H1 (cell line): ENCODE measurements at regions not wholly inside any gene's neighbourhood (a gene's known extent, or its start where the extent isn't known, plus 50 kb on each side); places are given as distances from the start of the nearest gene placed in this dataset.

Experiments
- CTCF ChIA-PET: fragments of 300-600 bp; sonication (Branson Sonifier 250); formaldehyde crosslinking; loops from one replicate; lab custom pipeline; 2021; ENCODE audit not compliant: partially characterized antibody; lab: Charles Lee
- POLR2A ChIA-PET: fragments of 300-600 bp; sonication (Branson Sonifier 250); formaldehyde crosslinking; loops from one replicate; lab custom pipeline; 2021; ENCODE audit warnings: inconsistent platforms; ENCODE audit not compliant: partially characterized antibody; lab: Charles Lee
- DNase-seq, 2 experiments: peaks; one replicate each; pipeline versions ENCODE4 v3.0.0 to v3.0.0-alpha.2; 2010 to 2022; ENCODE audit warnings: low spot score in 2 of 2, low read depth in 1 of 2, mixed read lengths in 1 of 2
- FAIRE-seq: peaks from 2 replicates; lab custom pipeline; 2011; peaks lifted over from hg19 to GRCh38; lab: Jason Lieb, UNC
- H2AFZ ChIP-seq: 2 replicates; pipeline ENCODE4 v1.8.1; 2012; ENCODE audit warnings: low read length, inconsistent platforms
- H2AK5ac ChIP-seq: 2 replicates; pipeline ENCODE4 v1.6.1; 2013; ENCODE audit warnings: low read depth, low read length
- H2BK120ac ChIP-seq: replicated peaks from 2 replicates; pipeline ENCODE3; 2013; ENCODE audit warnings: low read depth, low read length, inconsistent platforms
- H2BK12ac ChIP-seq: 2 replicates; pipeline ENCODE4 v1.6.1; 2013; ENCODE audit warnings: low read depth, low read length
- H2BK15ac ChIP-seq: 2 replicates; pipeline ENCODE4 v1.6.1; 2013; ENCODE audit warnings: low read length
- H2BK20ac ChIP-seq: 2 replicates; pipeline ENCODE4 v1.6.1; 2013; ENCODE audit warnings: low read length
- H2BK5ac ChIP-seq: 2 replicates; pipeline ENCODE4 v1.6.1; 2013; ENCODE audit warnings: low read depth, low read length
- H3K14ac ChIP-seq: 2 replicates; pipeline ENCODE4 v1.6.1; 2013; ENCODE audit warnings: inconsistent platforms; ENCODE audit not compliant: insufficient read length
- H3K18ac ChIP-seq: 2 replicates; pipeline ENCODE4 v1.6.1; 2013; ENCODE audit warnings: low read length; ENCODE audit errors: extremely low read depth
- H3K23ac ChIP-seq: 2 replicates; pipeline ENCODE4 v1.6.1; 2013; ENCODE audit warnings: inconsistent platforms; ENCODE audit not compliant: insufficient read length
- H3K23me2 ChIP-seq: 2 replicates; pipeline ENCODE4 v1.6.1; 2013; ENCODE audit warnings: low read depth, low read length
- H3K27ac ChIP-seq: 2 replicates; pipeline ENCODE4 v1.6.1; 2011; ENCODE audit warnings: low read depth, low read length, inconsistent platforms
- H3K27me3 ChIP-seq, 4 experiments: replicated peaks in 1 of 4; 1 replicate in 1 of 4; 2 replicates in 3 of 4; pipeline versions ENCODE4 v1.6.1 to v1.8.1; 2011 to 2013; ENCODE audit warnings: low read length in 3 of 4, mild to moderate bottlenecking in 3 of 4, inconsistent platforms in 2 of 4, mixed read lengths in 2 of 4, moderate library complexity in 1 of 4; ENCODE audit not compliant: control insufficient read depth in 3 of 4, insufficient read depth in 3 of 4; ENCODE audit errors: extremely low read depth in 1 of 4
- H3K36me3 ChIP-seq, 4 experiments: 2 replicates each; pipeline versions ENCODE4 v1.6.1 to v1.8.1; 2011 to 2013; ENCODE audit warnings: mild to moderate bottlenecking in 4 of 4, low read length in 3 of 4, moderate library complexity in 2 of 4, control low read depth in 1 of 4, inconsistent platforms in 1 of 4; ENCODE audit not compliant: insufficient read depth in 4 of 4, control insufficient read depth in 2 of 4
- H3K4ac ChIP-seq: replicated peaks from 2 replicates; pipeline ENCODE3; 2013; ENCODE audit warnings: low read length, low read depth, mixed read lengths, inconsistent platforms; ENCODE audit not compliant: insufficient read length
- H3K4me1 ChIP-seq, 4 experiments: replicated peaks in 1 of 4; 1 replicate in 1 of 4; 2 replicates in 3 of 4; pipeline versions ENCODE4 v1.6.1 to v1.8.1; 2011 to 2013; ENCODE audit warnings: low read length in 3 of 4, inconsistent platforms in 2 of 4, mixed read lengths in 1 of 4; ENCODE audit not compliant: insufficient read depth in 4 of 4, control insufficient read depth in 3 of 4
- H3K4me2 ChIP-seq, 2 experiments: 2 replicates each; pipeline versions ENCODE4 v1.6.1 to v1.8.1; 2011 to 2013; ENCODE audit warnings: low read depth in 2 of 2, low read length in 2 of 2, control low read depth in 1 of 2, inconsistent platforms in 1 of 2, mild to moderate bottlenecking in 1 of 2; ENCODE audit not compliant: insufficient read depth in 1 of 2
- H3K4me3 ChIP-seq, 4 experiments: fragments of 200-600, 300-600 bp in 1 of 4; sonication (generic), shearing (Covaris generic), sonication (Bioruptor Twin) in 1 of 4; 2 replicates each; pipeline versions ENCODE4 v1.5.1 to v1.8.1; 2011 to 2016; ENCODE audit warnings: low read length in 4 of 4, low read depth in 3 of 4, control low read depth in 2 of 4, inconsistent platforms in 2 of 4, mild to moderate bottlenecking in 2 of 4, mixed read lengths in 1 of 4, moderate library complexity in 1 of 4; ENCODE audit not compliant: insufficient read depth in 2 of 4; ENCODE audit errors: extremely low read depth in 1 of 4
- H3K56ac ChIP-seq: replicated peaks from 2 replicates; pipeline ENCODE3; 2013; ENCODE audit warnings: low read depth, mild to moderate bottlenecking, mixed read lengths, low read length, inconsistent platforms; ENCODE audit not compliant: insufficient read length
- H3K79me1 ChIP-seq: 2 replicates; pipeline ENCODE4 v1.6.1; 2013; ENCODE audit warnings: low read depth, low read length, control low read depth
- H3K79me2 ChIP-seq, 2 experiments: 2 replicates each; pipeline versions ENCODE4 v1.6.1 to v1.8.1; 2012 to 2013; ENCODE audit warnings: low read length in 2 of 2, mild to moderate bottlenecking in 2 of 2, inconsistent platforms in 1 of 2; ENCODE audit not compliant: insufficient read depth in 2 of 2, control insufficient read depth in 1 of 2
- H3K9ac ChIP-seq, 4 experiments: replicated peaks in 1 of 4; 1 replicate in 1 of 4; 2 replicates in 3 of 4; pipeline versions ENCODE4 v1.6.1 to v1.8.1; 2011 to 2013; ENCODE audit warnings: low read depth in 3 of 4, low read length in 3 of 4, control low read depth in 2 of 4, mild to moderate bottlenecking in 2 of 4, moderate library complexity in 2 of 4, inconsistent platforms in 1 of 4; ENCODE audit errors: extremely low read depth in 1 of 4
- H3K9me3 ChIP-seq, 2 experiments: 2 replicates each; pipeline versions ENCODE4 v1.6.1 to v1.8.1; 2012 to 2013; ENCODE audit warnings: mild to moderate bottlenecking in 2 of 2, moderate library complexity in 2 of 2, control low read depth in 1 of 2, inconsistent platforms in 1 of 2, low read depth in 1 of 2, low read length in 1 of 2, mixed read lengths in 1 of 2; ENCODE audit not compliant: insufficient read depth in 2 of 2
- H4K20me1 ChIP-seq, 2 experiments: replicated peaks in 1 of 2; 2 replicates each; pipeline versions ENCODE3 to v1.8.1; 2011 to 2013; ENCODE audit warnings: inconsistent platforms in 2 of 2, low read length in 2 of 2, mild to moderate bottlenecking in 1 of 2; ENCODE audit not compliant: insufficient read depth in 2 of 2, control insufficient read depth in 1 of 2
- H4K5ac ChIP-seq: 2 replicates; pipeline ENCODE4 v1.6.1; 2013; ENCODE audit warnings: low read length, low read depth, mixed read lengths, inconsistent platforms; ENCODE audit not compliant: insufficient read length
- H4K8ac ChIP-seq: 2 replicates; pipeline ENCODE4 v1.8.0; 2013; ENCODE audit warnings: mild to moderate bottlenecking, moderate library complexity, low read length, inconsistent platforms; ENCODE audit not compliant: insufficient read depth; ENCODE audit errors: extremely low read depth
- H4K91ac ChIP-seq: replicated peaks from 2 replicates; pipeline ENCODE3; 2013; ENCODE audit warnings: low read length, mixed read lengths, inconsistent platforms; ENCODE audit not compliant: insufficient read length
- BACH1 ChIP-seq: IDR thresholded peaks from 2 replicates; pipeline ENCODE4 v1.6.1; 2012; ENCODE audit warnings: low read length, improper control_type of control experiment
- CHD1 ChIP-seq: IDR thresholded peaks from 2 replicates; pipeline ENCODE4 v1.6.1; 2012; ENCODE audit warnings: low read depth, low read length, improper control_type of control experiment
- EGR1 ChIP-seq: IDR thresholded peaks from 2 replicates; pipeline ENCODE4 v1.6.1; 2011; ENCODE audit warnings: low read depth, low read length, borderline replicate concordance
- POLR2AphosphoS5 ChIP-seq: IDR thresholded peaks from 2 replicates; pipeline ENCODE4 v1.6.1; 2011; ENCODE audit warnings: low read depth, low read length
- WGBS, 2 experiments: shearing (Covaris generic) in 1 of 2; methylation state at CpG; one replicate each; pipeline versions ENCODE4 v1.1.6 to v1.1.7; 2013 to 2015; ENCODE audit warnings: low lambda C conversion rate in 2 of 2, mixed read lengths in 2 of 2, inconsistent platforms in 1 of 2, low coverage in 1 of 2, missing lambda C conversion rate in 1 of 2; ENCODE audit not compliant: insufficient replicate concordance in 2 of 2, insufficient coverage in 1 of 2, insufficient read length in 1 of 2; ENCODE audit errors: extremely low coverage in 1 of 2, missing lambda C conversion rate in 1 of 2; 5-methylcytosine and 5-hydroxymethylcytosine counted together

GRCh38 chr1:185478877-185479276 is 161.8 kb upstream of the IVNS1ABP start:
- peaks cover 0 to 2% (median under 1%) of the 10 kb centered on the region in 4 experiments; a peak in 4 of 7 replicates for H3K4me1 ChIP-seq
- no peak overlapping the region for H2AK5ac ChIP-seq
- no peak overlapping the region for H3K4me2 ChIP-seq
- no peaks in the 10 kb centered on the region for H3K27me3 ChIP-seq
- no peak overlapping the region for H3K23ac ChIP-seq
- no peaks in the 10 kb centered on the region for H3K79me2 ChIP-seq
- H2BK120ac ChIP-seq: no peak overlapping the region
- FAIRE-seq: no peak
- no peak overlapping the region for H2BK5ac ChIP-seq
- H4K91ac ChIP-seq: no peak overlapping the region
- 87% methylated on average over 3 of the region's 3 CpGs; no CpG with 5 or more reads in 1 of the 2 experiments for WGBS, 2 experiments
- no peaks in the 10 kb centered on the region for H3K9me3 ChIP-seq
- H4K8ac ChIP-seq: no peak overlapping the region
- no peak overlapping the region for H3K18ac ChIP-seq
- H3K4me3 ChIP-seq: no peak overlapping the region
- no peak overlapping the region for H2BK12ac ChIP-seq
- no peak overlapping the region for H2AFZ ChIP-seq
- no peak overlapping the region for H3K4ac ChIP-seq
- no peak overlapping the region for H3K9ac ChIP-seq
- H3K23me2 ChIP-seq: no peaks in the 10 kb centered on the region; the same call in 1 of the 2 replicates
- H3K79me1 ChIP-seq: no peaks in the 10 kb centered on the region
- H3K36me3 ChIP-seq: no peaks in the 10 kb centered on the region
- H3K27ac ChIP-seq: no peak overlapping the region
- H4K5ac ChIP-seq: no peak overlapping the region
- H2BK20ac ChIP-seq: no peak overlapping the region
- ChIA-PET CTCF (interaction anchor here (1.4 to 2.9 kb wide), 4 partner anchors 10 to 117 kb away, joined by 3 to 7 read pairs (median 5); no protein-coding TSS in a partner anchor), POLR2A (no interaction called here)
- H3K14ac ChIP-seq: no peak overlapping the region
- no peak overlapping the region for H3K56ac ChIP-seq
- H4K20me1 ChIP-seq: no peaks in the 10 kb centered on the region
- H2BK15ac ChIP-seq: no peak overlapping the region
- DNase-seq: no peak
- TF ChIP-seq EGR1 (no peak), CHD1 (no peak), BACH1 (no peak), POLR2AphosphoS5 (no peak)
